ENCODE measurements at regions not wholly inside any gene's neighbourhood (a gene's known extent, or its start where the extent isn't known, plus 50 kb on each side); places are given as distances from the start of the nearest gene placed in this dataset.

GRCh38 chr7:136333636-136334035 lies 356.5 kb upstream of the MTPN start:
- Histone ChIP-seq H3K4me2 (ENCODE audit: insufficient read depth, insufficient read length, low read length) (no peak overlapping the region), H3K27me3 (ENCODE audit: insufficient read depth, low read length) (no peaks in the 10 kb centered on the region), H3K4me1 (ENCODE audit: insufficient read depth, low read length) (no peaks in the 10 kb centered on the region), H3K18ac (ENCODE audit: insufficient read length, low read depth, low read length) (no peak overlapping the region), H4K8ac (replicated peaks; ENCODE audit: insufficient read length, low read depth, low read length) (no peak overlapping the region), H4K5ac (ENCODE audit: insufficient read length, low read depth, low read length) (no peak overlapping the region), H2AK5ac (ENCODE audit: insufficient read length, low read length) (no peak overlapping the region), H3K23ac (ENCODE audit: insufficient read length, low read depth, low read length) (no peak overlapping the region), H3K14ac (ENCODE audit: insufficient read depth, low read length) (no peak overlapping the region), H3K23me2 (ENCODE audit: insufficient read length, low read depth, low read length, poor library complexity, severe bottlenecking) (no peaks in the 10 kb centered on the region), H3K56ac (ENCODE audit: insufficient read length, low read depth, low read length) (no peak overlapping the region), H2BK15ac (ENCODE audit: low read depth, low read length) (no peak overlapping the region), H3K79me2 (ENCODE audit: insufficient read depth, low read length) (no peaks in the 10 kb centered on the region; the same call in 1 of the 2 replicates), H3K9ac (ENCODE audit: extremely low read depth, insufficient read length, low read length) (no peak overlapping the region), H3K27ac (ENCODE audit: insufficient read length, low read depth, low read length) (no peak overlapping the region), H3K9me3 (ENCODE audit: control insufficient read depth, low read depth, low read length) (no peaks in the 10 kb centered on the region), H2BK5ac (ENCODE audit: insufficient read length, low read length) (no peak overlapping the region), H3T11ph (ENCODE audit: low read length) (no peak overlapping the region), H2BK12ac (ENCODE audit: insufficient read length, low read depth, low read length) (no peak overlapping the region), H2BK120ac (ENCODE audit: low read depth, low read length, poor library complexity, severe bottlenecking) (no peak overlapping the region), H4K20me1 (ENCODE audit: control insufficient read depth, insufficient read depth, insufficient read length) (no peaks in the 10 kb centered on the region), H4K91ac (ENCODE audit: insufficient read length, low read depth, low read length) (no peak overlapping the region), H3K79me1 (ENCODE audit: insufficient read depth, low read depth, low read length, poor library complexity, severe bottlenecking) (no peaks in the 10 kb centered on the region), H2AFZ (ENCODE audit: low read length) (no peak overlapping the region), H2BK20ac (ENCODE audit: low read depth, low read length, poor library complexity, severe bottlenecking) (no peak overlapping the region), H3K4ac (ENCODE audit: low read depth, low read length) (no peak overlapping the region)
- H3K4me1 Mint-ChIP-seq = 0 out of 4 replicates have a peak, but pooled peaks cover 0 to 5% of the 10 kb centered on the region in 2 experiments
- H3K27ac Mint-ChIP-seq = no peak overlapping the region; a peak in 1 of 7 replicates
- WGBS (ENCODE audit: extremely low coverage, insufficient read length, low lambda C conversion rate) = no CpG with 5 or more reads among the region's 2 CpGs
- no peaks in the 10 kb centered on the region for H3K9me3 Mint-ChIP-seq
- no peak for DNase-seq
- H3K27me3 Mint-ChIP-seq (ENCODE audit: low read depth) = no peaks in the 10 kb centered on the region
- H3K36me3 Mint-ChIP-seq (ENCODE audit: insufficient read depth in 1 of 3, low read depth in 3 of 3) = no peaks in the 10 kb centered on the region
- H3K4me3 Mint-ChIP-seq = no peak overlapping the region
- TF ChIP-seq, protein P1, sequence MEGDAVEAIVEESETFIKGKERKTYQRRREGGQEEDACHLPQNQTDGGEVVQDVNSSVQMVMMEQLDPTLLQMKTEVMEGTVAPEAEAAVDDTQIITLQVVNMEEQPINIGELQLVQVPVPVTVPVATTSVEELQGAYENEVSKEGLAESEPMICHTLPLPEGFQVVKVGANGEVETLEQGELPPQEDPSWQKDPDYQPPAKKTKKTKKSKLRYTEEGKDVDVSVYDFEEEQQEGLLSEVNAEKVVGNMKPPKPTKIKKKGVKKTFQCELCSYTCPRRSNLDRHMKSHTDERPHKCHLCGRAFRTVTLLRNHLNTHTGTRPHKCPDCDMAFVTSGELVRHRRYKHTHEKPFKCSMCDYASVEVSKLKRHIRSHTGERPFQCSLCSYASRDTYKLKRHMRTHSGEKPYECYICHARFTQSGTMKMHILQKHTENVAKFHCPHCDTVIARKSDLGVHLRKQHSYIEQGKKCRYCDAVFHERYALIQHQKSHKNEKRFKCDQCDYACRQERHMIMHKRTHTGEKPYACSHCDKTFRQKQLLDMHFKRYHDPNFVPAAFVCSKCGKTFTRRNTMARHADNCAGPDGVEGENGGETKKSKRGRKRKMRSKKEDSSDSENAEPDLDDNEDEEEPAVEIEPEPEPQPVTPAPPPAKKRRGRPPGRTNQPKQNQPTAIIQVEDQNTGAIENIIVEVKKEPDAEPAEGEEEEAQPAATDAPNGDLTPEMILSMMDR (conservative IDR thresholded peaks at IDR 0.05) = no peak
